GM23338 (cell line): ENCODE measurements at regions not wholly inside any gene's neighbourhood (a gene's known extent, or its start where the extent isn't known, plus 50 kb on each side); places are given as distances from the start of the nearest gene placed in this dataset.

Experiments used
- ATAC-seq: fragments of 200-7000 bp; cut with Tn5 transposase; 3 replicates; pipeline ENCODE4 v1.9.1; 2020
- DNase-seq: peaks from one replicate; pipeline ENCODE4 v3.0.0-alpha.2; 2015; ENCODE audit warnings: low spot score
- H2AFZ ChIP-seq: fragments of 200-600 bp; sonication (generic); 2 replicates; pipeline ENCODE4 v1.8.0; 2016; ENCODE audit warnings: antibody characterized with exemption, mild to moderate bottlenecking, moderate library complexity
- H3F3A ChIP-seq: fragments of 200-600 bp; sonication (generic); replicated peaks from 2 replicates; pipeline ENCODE4 v1.8.0; 2017; ENCODE audit warnings: antibody characterized with exemption, mixed run types, low read depth
- H3K27ac ChIP-seq: fragments of 200-600 bp; sonication (generic); 2 replicates; pipeline ENCODE4 v1.6.1; 2016; ENCODE audit warnings: low read depth
- H3K27me3 ChIP-seq: fragments of 200-600 bp; sonication (generic); 2 replicates; pipeline ENCODE4 v1.8.0; 2016; ENCODE audit warnings: mild to moderate bottlenecking, mixed run types, moderate library complexity; ENCODE audit not compliant: insufficient read depth
- H3K36me3 ChIP-seq: fragments of 200-600 bp; sonication (generic); 2 replicates; pipeline ENCODE4 v1.8.0; 2016; ENCODE audit warnings: mild to moderate bottlenecking; ENCODE audit not compliant: insufficient read depth
- H3K4me1 ChIP-seq: fragments of 200-600 bp; sonication (generic); 2 replicates; pipeline ENCODE4 v1.8.0; 2016; ENCODE audit warnings: mild to moderate bottlenecking, moderate library complexity; ENCODE audit not compliant: insufficient read depth
- H3K4me2 ChIP-seq: fragments of 200-600 bp; sonication (generic); 2 replicates; pipeline ENCODE4 v1.7.1; 2017; ENCODE audit warnings: mixed run types
- H3K4me3 ChIP-seq: fragments of 200-600 bp; sonication (generic); 2 replicates; pipeline ENCODE4 v1.6.1; 2016; ENCODE audit warnings: mixed run types
- H3K79me2 ChIP-seq: fragments of 200-600 bp; sonication (generic); replicated peaks from 2 replicates; pipeline ENCODE4 v1.8.0; 2017; ENCODE audit warnings: mild to moderate bottlenecking; ENCODE audit not compliant: insufficient read depth
- H3K9me2 ChIP-seq: fragments of 200-600 bp; sonication (generic); 2 replicates; pipeline ENCODE4 v1.8.0; 2017; ENCODE audit not compliant: insufficient read depth
- H4K20me1 ChIP-seq: fragments of 200-600 bp; sonication (generic); replicated peaks from 2 replicates; pipeline ENCODE4 v1.8.0; 2017; ENCODE audit warnings: mild to moderate bottlenecking; ENCODE audit not compliant: insufficient read depth
- H3K27ac Mint-ChIP-seq: 2 replicates; pipeline ENCODE4 v1.8.0; 2020; ENCODE audit warnings: inconsistent platforms, mild to moderate bottlenecking, moderate library complexity, mixed read lengths
- H3K27me3 Mint-ChIP-seq: 3 replicates; pipeline ENCODE4 v1.8.0; 2022; ENCODE audit warnings: low read depth, mild to moderate bottlenecking, moderate library complexity, mixed read lengths, inconsistent platforms; ENCODE audit not compliant: insufficient read depth, poor library complexity
- H3K36me3 Mint-ChIP-seq: 3 replicates; pipeline ENCODE4 v1.8.0; 2021; ENCODE audit warnings: low read depth, mild to moderate bottlenecking, inconsistent platforms, moderate library complexity, mixed read lengths
- H3K4me1 Mint-ChIP-seq: 3 replicates; pipeline ENCODE4 v1.8.0; 2020; ENCODE audit warnings: mild to moderate bottlenecking, inconsistent platforms, mixed read lengths
- H3K4me3 Mint-ChIP-seq: 3 replicates; pipeline ENCODE4 v1.8.0; 2021; ENCODE audit warnings: moderate library complexity, mild to moderate bottlenecking, inconsistent platforms, mixed read lengths
- H3K9me3 Mint-ChIP-seq: 3 replicates; pipeline ENCODE4 v1.8.0; 2020; ENCODE audit warnings: moderate library complexity, mild to moderate bottlenecking, inconsistent platforms, mixed read lengths
- CREB1 ChIP-seq: fragments of 250-450 bp; sonication (Bioruptor Pico); IDR thresholded peaks from 2 replicates; pipeline ENCODE4 v1.5.0; 2020; ENCODE audit warnings: low read depth, mild to moderate bottlenecking, moderate library complexity
- EZH2 ChIP-seq: fragments of 200-600 bp; sonication (generic); IDR thresholded peaks from one replicate; pipeline ENCODE4 v1.8.0; 2017; ENCODE audit warnings: antibody characterized with exemption, mild to moderate bottlenecking, low read depth; ENCODE audit not compliant: unreplicated experiment
- JUNB ChIP-seq: IDR thresholded peaks from one replicate; pipeline ENCODE4 v1.6.1; 2016; ENCODE audit warnings: antibody characterized with exemption; ENCODE audit not compliant: unreplicated experiment
- POLR2AphosphoS5 ChIP-seq: IDR thresholded peaks from 2 replicates; pipeline ENCODE4 v1.6.1; 2016; ENCODE audit warnings: antibody characterized with exemption, low read depth
- STAT1 ChIP-seq: IDR thresholded peaks from one replicate; pipeline ENCODE4 v1.6.1; 2016; ENCODE audit warnings: antibody characterized with exemption; ENCODE audit not compliant: unreplicated experiment
- ZNF331 ChIP-seq: fragments of 250-450 bp; sonication (Bioruptor Pico); IDR thresholded peaks from 2 replicates; pipeline ENCODE4 v1.5.0; 2020; ENCODE audit warnings: low read depth, mild to moderate bottlenecking, moderate library complexity
- TF ChIP-seq, protein P1 (sequence below): fragments of 250-450 bp; sonication (Bioruptor Pico); IDR thresholded peaks from 2 replicates; pipeline ENCODE4 v1.5.0; 2020; ENCODE audit warnings: mild to moderate bottlenecking, moderate library complexity
- TF ChIP-seq, protein P2 (sequence below): IDR thresholded peaks from 2 replicates; pipeline ENCODE4 v1.6.1; 2016; ENCODE audit warnings: antibody characterized with exemption

DNA sequence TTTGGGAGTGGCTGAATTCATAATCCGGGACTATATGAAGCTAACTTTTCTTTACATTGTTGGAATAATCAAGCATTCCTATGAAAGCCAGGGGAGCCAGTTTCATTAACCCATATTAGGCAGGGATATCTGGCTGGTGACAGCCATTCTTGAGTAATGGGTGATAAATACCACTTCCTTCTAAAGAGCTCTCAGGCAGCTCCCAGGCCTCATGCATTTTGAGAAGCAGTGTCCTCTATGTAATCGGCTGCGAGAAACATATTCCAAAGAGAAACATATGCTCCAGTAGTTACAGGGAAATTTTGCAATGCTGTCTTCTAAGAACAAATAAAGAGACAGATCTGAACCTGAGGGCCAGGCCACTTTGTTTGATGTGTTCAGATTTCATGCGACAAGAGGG is 83.1 kb downstream of the MSX2 start (continued):
- TF ChIP-seq, protein P1, sequence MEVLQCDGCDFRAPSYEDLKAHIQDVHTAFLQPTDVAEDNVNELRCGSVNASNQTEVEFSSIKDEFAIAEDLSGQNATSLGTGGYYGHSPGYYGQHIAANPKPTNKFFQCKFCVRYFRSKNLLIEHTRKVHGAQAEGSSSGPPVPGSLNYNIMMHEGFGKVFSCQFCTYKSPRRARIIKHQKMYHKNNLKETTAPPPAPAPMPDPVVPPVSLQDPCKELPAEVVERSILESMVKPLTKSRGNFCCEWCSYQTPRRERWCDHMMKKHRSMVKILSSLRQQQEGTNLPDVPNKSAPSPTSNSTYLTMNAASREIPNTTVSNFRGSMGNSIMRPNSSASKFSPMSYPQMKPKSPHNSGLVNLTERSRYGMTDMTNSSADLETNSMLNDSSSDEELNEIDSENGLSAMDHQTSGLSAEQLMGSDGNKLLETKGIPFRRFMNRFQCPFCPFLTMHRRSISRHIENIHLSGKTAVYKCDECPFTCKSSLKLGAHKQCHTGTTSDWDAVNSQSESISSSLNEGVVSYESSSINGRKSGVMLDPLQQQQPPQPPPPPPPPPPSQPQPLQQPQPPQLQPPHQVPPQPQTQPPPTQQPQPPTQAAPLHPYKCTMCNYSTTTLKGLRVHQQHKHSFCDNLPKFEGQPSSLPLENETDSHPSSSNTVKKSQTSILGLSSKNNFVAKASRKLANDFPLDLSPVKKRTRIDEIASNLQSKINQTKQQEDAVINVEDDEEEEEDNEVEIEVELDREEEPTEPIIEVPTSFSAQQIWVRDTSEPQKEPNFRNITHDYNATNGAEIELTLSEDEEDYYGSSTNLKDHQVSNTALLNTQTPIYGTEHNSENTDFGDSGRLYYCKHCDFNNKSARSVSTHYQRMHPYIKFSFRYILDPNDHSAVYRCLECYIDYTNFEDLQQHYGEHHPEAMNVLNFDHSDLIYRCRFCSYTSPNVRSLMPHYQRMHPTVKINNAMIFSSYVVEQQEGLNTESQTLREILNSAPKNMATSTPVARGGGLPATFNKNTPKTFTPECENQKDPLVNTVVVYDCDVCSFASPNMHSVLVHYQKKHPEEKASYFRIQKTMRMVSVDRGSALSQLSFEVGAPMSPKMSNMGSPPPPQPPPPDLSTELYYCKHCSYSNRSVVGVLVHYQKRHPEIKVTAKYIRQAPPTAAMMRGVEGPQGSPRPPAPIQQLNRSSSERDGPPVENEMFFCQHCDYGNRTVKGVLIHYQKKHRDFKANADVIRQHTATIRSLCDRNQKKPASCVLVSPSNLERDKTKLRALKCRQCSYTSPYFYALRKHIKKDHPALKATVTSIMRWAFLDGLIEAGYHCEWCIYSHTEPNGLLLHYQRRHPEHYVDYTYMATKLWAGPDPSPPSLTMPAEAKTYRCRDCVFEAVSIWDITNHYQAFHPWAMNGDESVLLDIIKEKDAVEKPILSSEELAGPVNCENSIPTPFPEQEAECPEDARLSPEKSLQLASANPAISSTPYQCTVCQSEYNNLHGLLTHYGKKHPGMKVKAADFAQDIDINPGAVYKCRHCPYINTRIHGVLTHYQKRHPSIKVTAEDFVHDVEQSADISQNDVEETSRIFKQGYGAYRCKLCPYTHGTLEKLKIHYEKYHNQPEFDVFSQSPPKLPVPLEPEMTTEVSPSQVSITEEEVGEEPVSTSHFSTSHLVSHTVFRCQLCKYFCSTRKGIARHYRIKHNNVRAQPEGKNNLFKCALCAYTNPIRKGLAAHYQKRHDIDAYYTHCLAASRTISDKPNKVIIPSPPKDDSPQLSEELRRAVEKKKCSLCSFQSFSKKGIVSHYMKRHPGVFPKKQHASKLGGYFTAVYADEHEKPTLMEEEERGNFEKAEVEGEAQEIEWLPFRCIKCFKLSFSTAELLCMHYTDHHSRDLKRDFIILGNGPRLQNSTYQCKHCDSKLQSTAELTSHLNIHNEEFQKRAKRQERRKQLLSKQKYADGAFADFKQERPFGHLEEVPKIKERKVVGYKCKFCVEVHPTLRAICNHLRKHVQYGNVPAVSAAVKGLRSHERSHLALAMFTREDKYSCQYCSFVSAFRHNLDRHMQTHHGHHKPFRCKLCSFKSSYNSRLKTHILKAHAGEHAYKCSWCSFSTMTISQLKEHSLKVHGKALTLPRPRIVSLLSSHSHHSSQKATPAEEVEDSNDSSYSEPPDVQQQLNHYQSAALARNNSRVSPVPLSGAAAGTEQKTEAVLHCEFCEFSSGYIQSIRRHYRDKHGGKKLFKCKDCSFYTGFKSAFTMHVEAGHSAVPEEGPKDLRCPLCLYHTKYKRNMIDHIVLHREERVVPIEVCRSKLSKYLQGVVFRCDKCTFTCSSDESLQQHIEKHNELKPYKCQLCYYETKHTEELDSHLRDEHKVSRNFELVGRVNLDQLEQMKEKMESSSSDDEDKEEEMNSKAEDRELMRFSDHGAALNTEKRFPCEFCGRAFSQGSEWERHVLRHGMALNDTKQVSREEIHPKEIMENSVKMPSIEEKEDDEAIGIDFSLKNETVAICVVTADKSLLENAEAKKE (CRISPR knock-in tag) = no peak
- TF ChIP-seq, protein P2, sequence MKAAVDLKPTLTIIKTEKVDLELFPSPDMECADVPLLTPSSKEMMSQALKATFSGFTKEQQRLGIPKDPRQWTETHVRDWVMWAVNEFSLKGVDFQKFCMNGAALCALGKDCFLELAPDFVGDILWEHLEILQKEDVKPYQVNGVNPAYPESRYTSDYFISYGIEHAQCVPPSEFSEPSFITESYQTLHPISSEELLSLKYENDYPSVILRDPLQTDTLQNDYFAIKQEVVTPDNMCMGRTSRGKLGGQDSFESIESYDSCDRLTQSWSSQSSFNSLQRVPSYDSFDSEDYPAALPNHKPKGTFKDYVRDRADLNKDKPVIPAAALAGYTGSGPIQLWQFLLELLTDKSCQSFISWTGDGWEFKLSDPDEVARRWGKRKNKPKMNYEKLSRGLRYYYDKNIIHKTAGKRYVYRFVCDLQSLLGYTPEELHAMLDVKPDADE = no peak
- TF ChIP-seq JUNB (no peak), EZH2 (no peak), STAT1 (no peak), CREB1 (CRISPR knock-in tag) (no peak), POLR2AphosphoS5 (no peak)

DNA sequence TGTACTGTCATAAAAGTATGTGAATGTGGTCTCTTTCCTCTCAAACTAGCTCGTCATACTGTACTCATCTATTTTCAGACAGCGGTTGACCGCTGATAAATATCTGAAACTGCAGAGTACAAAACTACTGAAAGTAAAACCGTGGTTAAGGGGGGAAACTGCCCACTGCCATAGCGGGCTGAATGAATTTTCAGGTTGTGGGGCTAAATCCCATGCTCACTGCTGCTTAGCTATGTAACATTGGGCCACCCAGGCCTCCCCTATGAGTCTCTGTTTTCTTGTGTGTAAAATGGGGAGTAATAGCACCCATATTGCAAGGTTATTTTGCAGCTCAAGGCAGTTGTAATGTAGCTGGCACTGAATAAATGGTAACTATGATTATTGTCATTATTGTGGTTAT is 82.3 kb downstream of the MSX2 start:
- Mint-ChIP-seq H3K9me3 (peaks cover 9% of the 10 kb centered on the region; the same call in 1 of the 3 replicates), H3K27ac (no peak overlapping the region), H3K4me1 (no peaks in the 10 kb centered on the region), H3K36me3 (no peaks in the 10 kb centered on the region), H3K4me3 (no peak overlapping the region), H3K27me3 (no peaks in the 10 kb centered on the region)
- no peaks in the 10 kb centered on the region for H3K79me2 ChIP-seq
- H3K4me3 ChIP-seq = no peak overlapping the region
- 0 out of 2 replicates have a peak, but pooled peaks cover 4% of the 10 kb centered on the region for H3K9me2 ChIP-seq
- no peak overlapping the region for H3K4me2 ChIP-seq
- H2AFZ ChIP-seq = no peak overlapping the region
- ATAC-seq = no peak
- H3K27me3 ChIP-seq = no peaks in the 10 kb centered on the region
- H3K27ac ChIP-seq = no peak overlapping the region
- H3K4me1 ChIP-seq = peaks cover 6% of the 10 kb centered on the region; the same call in 1 of the 2 replicates
- H4K20me1 ChIP-seq = no peaks in the 10 kb centered on the region
- no peaks in the 10 kb centered on the region for H3F3A ChIP-seq
- DNase-seq = no peak
- no peaks in the 10 kb centered on the region for H3K36me3 ChIP-seq
- no peak for TF ChIP-seq ZNF331 (CRISPR knock-in tag)
- no peak for TF ChIP-seq CREB1 (CRISPR knock-in tag)
- TF ChIP-seq, protein P2 = no peak
- TF ChIP-seq POLR2AphosphoS5 = no peak
